Right ventricle myocardium inferior (tissue), 1 donor: ENCODE measurements at regions not wholly inside any gene's neighbourhood (a gene's known extent, or its start where the extent isn't known, plus 50 kb on each side); places are given as distances from the start of the nearest gene placed in this dataset.
"Not testable (repeated sequence)": the region's sequence is repeated elsewhere in the genome, so short reads cannot be mapped to it uniquely, and the experiment has no call there.

ENCODE experiments used
- ATAC-seq: fragments of 200-7000 bp; cut with Tn5 transposase; one replicate; pipeline ENCODE4 v1.9.1; 2020; ENCODE audit warnings: mild to moderate bottlenecking, moderate library complexity
- DNase-seq: peaks from one replicate; pipeline ENCODE4 v3.0.0; 2021; ENCODE audit errors: missing footprints
- intact Hi-C: fragments of 100-400 bp; cut with DNase I; formaldehyde crosslinking; loops from one replicate; pipeline ENCODE4 v1.11.0; 2022
- donor health status: DM: no; HTN: yes; CAD: no; lungs with severe emphysema.

DNA sequence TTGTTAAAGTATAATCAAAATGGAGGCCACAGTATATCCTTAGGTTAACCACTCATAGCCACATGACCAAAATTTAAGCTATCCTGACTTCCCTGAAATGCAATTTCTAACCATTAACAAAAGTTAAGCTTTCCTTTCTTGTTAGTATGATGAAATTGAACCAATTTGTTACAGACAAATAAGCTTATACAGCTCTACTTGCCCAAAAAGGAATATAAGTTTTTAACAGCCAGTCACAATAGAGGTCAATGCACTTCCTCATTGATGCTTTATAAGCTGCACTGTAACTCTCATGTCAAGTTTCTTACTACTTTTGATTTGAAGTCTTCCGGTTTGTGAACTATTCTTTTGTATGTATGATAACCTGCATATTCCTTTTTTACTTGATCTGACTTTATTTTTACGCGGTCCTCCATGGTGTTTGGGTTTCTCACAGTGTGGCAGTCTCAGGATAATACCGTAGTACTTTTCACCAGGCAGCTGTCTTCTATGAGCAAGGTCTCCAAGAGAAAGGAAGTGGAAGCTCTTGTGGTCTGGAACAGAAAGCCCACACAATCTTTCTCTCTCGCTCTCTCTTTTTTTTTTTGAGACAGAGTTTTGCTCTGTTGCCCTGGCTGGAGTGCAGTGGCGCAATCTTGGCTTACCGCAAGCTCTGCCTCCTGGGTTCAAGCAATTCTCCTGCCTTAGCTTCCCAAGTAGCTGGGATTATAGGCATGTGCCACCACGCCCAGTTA, 331.6 kb downstream of the SRGAP2C start:
- DNase-seq (peak; percentile 67), ATAC-seq (peak; percentile 44)
- intact Hi-C loops, result no loop called here

DNA sequence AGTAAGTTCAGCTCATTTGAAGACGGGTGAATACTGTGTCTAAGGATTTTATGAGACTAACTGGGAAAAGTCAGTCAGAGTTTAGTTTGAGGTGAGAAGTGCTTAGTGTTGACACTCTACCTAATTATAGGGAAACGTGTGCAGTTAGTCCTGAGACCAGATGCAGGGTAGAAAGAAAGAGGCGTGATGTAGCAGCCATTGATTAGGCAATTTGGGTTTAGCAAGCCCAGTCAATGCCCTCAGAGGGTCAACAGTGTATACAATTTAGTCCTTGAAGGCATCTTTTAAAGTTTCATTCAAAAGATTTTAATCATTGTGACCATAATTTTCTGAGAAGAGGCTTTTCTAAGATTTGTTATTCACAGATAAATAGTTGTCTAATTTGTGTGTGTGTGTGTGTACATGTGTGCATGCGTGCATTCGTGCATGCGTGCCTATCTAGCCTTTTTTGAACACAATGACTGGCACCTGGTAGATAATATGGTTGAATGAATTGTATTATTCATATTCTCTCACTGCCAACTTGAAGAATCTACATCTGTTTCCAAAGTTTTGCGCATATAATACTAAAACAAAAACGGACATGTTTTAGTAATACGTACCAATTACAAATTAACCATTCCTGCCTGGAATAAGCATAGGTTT, 332.9 kb downstream of the SRGAP2C start:
- no peak for DNase-seq
- no peak for ATAC-seq
- intact Hi-C loops, result no loop called here

DNA sequence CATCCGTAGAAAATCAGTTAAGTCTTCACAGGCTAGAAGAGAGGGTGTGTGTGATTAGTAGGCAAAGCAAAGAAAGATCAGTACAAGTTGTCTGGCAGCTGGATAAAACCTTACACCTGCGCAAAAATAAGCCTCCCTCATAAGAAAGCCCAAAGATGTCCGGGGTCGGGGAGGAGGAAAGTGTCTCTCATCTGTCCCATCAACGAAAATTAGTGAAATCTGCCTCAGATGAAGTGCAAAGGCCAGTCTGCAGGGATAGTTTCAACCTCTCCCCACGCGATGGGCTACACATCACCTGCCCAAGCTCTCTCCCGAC, 333.9 kb downstream of the SRGAP2C start:
- ATAC-seq (no peak), DNase-seq (no peak)
- intact Hi-C loops, result no loop called here

DNA sequence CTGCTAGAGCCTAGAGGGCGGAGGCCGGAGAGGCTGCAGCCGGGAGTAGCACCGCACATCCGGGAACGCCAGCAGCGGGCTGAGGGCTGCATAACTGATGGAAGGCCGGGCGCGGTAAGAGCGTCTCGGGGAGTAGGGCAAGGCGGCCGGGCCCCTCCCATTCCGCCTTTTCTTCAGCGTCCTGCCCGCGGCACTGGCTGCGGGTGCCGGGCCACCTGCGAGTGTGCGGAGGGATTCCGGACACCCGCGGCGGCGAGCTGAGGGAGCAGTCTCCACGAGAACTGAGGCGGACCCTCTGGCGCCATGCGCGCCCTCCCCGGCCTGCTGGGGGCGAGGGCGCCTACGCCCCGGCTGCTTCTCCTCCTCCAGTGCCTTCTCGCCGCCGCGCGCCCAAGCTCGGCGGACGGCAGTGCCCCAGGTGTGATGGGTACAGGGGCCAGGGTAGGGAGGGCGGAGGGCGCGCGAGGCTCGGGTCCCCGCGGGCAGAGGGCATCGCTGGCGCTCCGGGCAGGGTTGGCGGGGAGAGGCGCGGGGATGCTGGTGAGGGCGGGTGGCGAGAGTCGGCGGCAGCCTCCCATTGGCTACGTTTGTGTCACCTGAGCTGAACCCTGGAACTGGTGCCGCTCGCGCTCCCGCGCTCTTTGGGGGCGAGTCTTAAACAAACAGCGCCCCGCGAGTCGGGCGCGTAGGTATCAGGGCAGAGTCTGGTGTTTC, 334.4 kb downstream of the SRGAP2C start:
- intact Hi-C loops, result no loop called here
- ATAC-seq (peak; percentile 77), DNase-seq (peak; percentile 75)

DNA sequence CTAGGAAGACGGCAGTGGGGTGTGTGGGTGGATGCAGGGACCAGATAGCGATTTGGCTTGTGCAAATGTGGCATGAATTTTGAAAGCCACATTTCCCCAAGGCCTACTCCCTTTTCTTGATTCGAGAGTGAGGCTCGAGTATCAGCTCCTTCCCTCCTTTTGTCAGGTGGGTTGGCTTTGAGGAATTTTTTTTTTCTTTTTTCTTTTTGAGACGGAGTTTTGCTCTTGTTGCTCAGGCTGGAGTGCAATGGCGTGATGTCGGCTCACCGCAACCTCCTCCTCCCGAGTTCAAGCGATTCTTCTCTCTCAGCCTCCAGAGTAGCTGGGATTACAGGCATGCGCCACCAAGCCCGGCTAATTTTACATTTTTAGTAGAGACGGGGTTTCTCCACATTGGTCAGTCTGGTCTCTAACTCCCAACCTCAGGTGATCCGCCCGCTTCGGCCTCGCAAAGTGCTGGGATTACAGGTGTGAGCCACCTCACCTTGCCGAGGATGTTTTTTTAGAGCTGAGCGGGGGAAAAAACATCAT, 335.0 kb downstream of the SRGAP2C start:
- DNase-seq, intact Hi-C loops, ATAC-seq: not testable (repeated sequence)

DNA sequence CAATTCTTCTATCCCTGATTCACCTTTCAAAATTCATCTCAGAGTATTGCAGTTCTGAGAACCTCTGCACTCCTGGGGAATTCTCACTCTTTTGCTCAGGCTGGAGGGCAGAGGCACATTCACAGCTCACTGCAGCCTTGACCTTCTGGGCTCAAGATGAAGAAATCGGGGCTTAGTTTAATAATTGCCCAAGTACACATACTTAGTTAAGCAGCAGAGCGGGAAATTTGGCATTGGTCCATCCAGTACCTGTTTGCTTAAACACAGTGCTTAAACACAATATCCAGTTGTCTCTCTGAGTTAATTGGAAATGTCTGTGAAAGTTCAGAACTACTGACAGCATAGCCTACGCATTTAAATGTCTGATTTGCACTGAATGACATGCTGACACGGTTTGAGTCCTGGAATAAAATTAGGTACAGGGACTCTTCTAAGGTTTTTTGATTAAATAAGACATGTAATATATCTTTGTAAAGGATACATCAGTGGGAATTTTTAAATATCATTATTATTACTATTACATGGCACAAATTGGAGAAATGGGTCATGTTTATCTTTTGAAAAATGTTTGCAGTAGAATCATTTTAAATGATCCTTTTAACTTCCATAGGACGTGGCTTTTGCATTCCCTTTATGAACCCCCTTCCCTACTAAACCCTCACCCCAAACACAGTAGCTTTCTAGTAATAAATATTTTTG, 337.4 kb downstream of the SRGAP2C start:
- intact Hi-C loops, result no loop called here
- no peak for ATAC-seq
- no peak for DNase-seq

DNA sequence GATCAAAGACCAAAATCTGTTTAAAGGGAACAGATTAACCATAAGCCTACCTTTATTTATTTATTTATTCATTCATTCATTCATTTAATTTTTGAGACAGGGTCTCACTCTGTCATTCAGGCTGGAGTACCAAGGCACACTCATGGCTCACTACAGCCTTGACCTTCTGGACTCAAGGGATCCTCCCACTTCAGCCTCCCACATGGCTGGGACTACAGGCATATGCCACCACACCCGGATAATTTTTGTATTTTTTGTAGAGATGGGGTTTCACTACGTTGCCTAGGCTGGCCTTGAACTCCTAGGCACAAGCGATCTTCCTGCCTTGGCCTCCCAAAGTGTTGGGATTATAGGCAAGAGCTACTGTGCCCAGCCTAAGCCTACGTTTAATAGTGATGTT, 338.3 kb downstream of the SRGAP2C start:
- intact Hi-C loops, DNase-seq: not testable (repeated sequence)

DNA sequence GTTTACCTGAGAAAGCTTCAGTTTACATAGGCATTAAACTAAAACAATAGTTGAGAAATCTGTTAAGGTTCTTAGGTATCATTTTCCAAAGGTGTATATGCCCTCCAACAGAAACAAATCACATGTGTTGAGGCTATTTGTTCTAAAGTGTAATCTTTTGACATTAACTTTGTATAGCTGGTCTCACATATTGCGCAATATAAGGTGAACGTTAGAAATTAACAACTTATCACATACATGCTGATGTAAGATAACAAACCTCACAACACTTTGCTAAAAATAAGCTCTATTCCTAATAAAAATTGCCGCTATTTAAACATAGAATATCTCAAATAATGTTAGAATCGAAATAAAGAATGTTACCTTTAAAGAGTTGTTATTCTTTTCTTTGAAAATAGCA, 340.6 kb downstream of the SRGAP2C start:
- intact Hi-C loops, result no loop called here
- ATAC-seq (no peak), DNase-seq (no peak)

More for the DNA sequence above, 338.3 kb downstream of the SRGAP2C start:
- ATAC-seq, result not testable (repeated sequence)

DNA sequence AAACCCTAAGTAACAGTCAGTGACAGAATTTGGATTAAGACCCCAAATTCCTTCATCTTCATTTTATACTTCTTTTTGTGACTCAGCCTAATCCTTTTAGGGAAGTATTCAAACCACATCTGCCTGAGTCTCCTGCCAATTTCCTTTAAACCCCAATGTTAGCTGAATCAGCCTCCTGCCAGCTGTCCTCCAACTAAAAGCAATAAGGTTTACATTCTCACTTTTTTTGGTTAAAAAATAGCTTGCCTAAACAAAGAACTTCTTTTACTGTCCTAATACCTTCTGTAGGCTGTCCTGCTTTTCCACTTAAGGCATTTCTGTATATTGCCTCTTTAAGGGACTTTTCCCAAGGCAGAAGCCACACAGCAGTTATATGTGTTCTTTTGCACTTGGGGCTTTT, 344.2 kb downstream of the SRGAP2C start:
- ATAC-seq, DNase-seq, intact Hi-C loops: not testable (repeated sequence)

DNA sequence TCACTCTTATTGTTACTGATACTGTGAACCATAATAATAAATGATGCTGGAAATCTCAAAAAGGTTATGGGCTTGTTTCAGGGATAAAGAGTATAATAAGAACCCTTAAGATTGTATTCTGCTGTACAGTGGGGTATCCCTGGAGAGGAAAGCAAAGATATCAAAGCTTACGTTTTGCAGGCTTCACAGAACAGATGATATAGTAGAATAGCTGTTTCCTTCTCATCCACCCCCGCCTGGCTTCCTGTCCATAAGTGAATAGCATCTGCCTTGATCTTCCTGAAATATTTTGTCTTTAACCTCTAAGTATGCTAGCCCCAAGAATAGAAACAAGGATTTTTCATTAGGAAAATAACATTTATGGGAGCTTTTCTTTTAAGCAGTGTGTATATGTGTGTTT, 345.3 kb downstream of the SRGAP2C start:
- DNase-seq, intact Hi-C loops, ATAC-seq: not testable (repeated sequence)

DNA sequence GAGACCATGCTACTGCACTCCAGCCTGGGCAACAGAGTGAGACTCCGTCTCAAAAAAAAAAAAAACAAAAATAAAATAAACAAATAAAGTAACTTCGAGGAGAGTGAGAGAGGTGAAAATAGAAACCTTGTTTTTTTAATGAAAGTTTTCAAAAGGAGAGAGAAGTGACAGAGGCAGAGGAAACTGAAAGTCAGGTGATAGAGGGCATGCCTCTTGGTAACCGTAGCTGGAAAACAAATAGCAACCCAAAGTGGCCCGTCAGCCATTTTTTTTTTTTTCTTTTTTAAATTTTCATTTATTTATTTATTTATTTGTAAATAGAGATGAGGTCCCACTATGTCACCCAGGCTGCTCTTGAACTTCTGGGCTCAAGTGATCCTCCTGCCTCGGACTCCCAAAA, 347.0 kb downstream of the SRGAP2C start:
- ATAC-seq, DNase-seq, intact Hi-C loops: not testable (repeated sequence)

DNA sequence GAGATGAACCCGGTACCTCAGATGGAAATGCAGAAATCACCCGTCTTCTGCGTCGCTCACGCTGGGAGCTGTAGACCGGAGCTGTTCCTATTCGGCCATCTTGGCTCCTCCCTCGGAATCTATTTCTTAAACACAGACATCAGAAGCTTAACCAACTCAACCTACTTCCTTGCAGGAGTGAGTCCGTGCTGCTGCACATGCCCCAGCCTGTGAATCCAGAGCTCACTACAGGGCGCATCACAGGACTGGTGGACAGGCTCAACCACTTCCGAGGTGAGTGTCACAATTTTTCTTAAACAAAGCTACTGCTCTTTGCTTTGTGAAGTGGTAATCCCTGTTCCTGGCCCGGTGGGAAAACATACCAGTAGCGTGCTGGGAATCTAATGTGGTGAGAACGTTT, 353.4 kb downstream of the SRGAP2C start:
- intact Hi-C loops, ATAC-seq, DNase-seq: not testable (repeated sequence)

DNA sequence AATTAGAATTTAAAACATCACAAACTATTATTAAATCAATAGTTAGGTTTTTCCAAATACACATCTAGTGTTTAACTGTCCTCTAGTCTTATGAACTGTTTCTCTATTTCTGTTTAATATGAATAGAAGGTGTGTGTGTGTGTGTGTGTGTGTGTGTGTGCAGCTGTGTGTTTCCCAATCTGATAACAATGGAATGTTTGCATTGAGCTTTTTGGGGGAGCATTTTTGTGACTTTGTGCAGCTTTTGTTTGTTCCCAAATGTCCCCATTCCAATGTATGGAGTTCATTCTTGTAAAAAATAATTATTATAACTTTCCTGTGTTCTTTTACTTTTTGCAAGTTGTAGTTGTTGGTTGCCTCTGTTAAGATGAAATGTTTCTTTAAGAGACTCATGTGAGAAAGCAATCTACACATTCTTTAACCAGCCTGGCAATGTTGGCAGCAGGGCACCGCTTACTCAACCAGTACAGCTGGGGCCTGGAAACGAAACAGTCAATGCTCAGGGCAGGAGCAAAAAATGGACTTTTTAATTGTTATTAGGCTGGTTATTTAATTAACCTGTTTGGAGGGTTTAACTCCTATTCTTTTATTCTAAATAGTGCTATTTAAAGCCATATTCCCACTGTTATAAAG, 354.3 kb downstream of the SRGAP2C start:
- no peak for ATAC-seq
- DNase-seq, result no peak
- intact Hi-C loops, result no loop called here

DNA sequence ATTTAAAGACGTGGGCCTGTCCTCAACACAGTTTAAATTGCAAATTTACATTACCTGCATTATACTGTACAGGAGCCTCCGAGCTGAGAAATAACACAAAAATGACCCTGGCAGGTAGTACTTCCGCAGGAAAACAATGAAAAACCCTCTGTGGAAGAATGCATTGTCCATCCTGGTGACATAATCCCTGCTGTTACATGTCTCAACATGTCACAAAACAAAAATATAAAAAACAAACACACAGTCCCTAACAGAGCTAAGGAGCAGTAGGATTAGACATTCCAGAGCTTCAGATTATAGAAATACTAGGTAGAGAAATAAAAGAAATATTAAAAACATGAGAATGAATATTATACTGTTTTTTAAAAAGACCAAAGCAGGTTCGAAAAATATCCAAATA, 359.2 kb downstream of the SRGAP2C start:
- intact Hi-C loops, ATAC-seq, DNase-seq: not testable (repeated sequence)

DNA sequence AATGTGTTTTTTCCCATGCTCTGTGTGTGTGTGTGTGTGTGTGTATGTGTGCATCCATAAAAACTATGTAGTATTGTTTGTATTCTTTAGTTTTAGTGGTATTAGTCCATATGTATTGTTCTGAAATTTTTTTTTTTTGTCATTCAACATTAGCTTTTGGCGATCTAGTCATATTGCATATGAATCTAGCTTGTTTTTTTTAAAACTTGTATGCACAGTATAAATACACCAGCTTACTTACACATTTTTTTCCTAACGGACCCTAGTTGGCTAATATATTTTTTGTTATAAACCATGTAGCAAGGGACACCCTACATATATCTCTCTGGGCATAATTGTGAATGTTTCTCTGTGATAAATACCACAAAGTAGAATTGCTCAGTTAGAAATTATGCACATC, 359.7 kb downstream of the SRGAP2C start:
- no peak for ATAC-seq
- DNase-seq, result no peak
- intact Hi-C loops, result no loop called here

DNA sequence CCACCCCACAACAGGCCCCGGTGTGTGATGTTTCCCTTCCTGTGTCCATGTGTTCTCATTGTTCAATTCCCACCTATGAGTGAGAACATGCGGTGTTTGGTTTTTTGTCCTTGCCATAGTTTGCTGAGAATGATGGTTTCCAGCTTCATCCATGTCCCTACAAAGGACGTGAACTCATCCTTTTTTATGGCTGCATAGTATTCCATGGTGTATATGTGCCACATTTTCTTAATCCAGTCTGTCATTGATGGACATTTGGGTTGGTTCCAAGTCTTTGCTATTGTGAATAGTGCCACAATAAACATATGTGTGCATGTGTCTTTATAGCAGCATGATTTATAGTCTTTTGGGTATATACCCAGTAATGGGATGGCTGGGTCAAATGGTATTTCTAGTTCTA, 361.1 kb downstream of the SRGAP2C start:
- ATAC-seq, intact Hi-C loops, DNase-seq: not testable (repeated sequence)

DNA sequence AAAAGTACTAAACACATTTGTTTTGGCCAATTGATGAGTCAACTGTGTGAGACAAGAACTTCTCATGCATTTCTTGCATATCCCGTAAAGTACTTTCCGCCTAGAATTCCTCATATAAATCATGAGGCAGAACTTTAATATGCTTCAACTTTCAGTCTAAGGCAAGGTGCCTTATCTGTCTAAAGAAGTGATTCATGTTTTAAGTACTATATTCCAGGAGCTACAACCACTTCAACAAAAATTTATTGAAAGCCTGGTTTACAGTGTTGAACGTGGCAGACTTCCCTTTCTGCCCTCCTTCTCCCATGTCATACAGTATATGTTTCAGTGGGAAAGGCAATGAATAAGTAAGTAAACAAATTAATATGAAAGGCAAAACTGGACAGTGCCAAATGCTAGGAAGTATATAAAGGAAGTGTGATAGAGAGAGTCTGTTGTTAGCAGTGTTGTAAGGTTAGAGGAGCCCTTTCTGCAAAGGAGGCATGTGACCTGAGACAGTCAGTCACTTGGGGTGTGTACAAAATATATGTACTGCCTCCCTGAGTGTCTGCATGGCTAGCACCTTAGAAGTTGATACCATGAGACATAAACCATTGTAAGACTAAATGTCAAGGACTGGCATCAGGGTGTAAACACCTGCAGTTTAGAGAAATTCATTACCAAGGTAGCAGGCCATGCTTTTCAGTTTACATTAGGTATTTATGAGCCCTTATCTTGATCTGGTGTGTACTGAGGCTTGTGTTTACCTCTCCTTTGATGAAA, 362.2 kb downstream of the SRGAP2C start:
- ATAC-seq (no peak), DNase-seq (no peak)
- intact Hi-C loops, result no loop called here

DNA sequence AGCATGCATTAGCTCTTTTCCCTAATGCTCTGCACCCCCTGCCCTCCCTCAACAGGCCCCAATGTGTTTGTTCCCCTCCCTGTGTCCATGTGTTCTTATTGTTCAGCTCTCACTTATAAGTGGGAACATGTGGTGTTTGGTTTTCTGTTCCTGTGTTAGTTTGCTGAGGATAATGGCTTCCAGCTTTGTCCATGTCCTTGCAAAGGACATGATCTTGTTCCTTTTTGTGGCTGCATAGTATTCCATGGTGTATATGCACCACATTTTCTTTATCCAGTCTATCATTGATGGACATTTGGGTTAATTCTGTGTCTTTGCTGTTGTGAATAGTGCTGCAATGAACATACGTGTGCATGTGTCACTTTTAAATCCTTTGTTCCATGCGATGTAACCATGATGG, 363.0 kb downstream of the SRGAP2C start:
- DNase-seq, ATAC-seq, intact Hi-C loops: not testable (repeated sequence)
